K562 (cell line): ENCODE measurements at regions not wholly inside any gene's neighbourhood (a gene's known extent, or its start where the extent isn't known, plus 50 kb on each side); places are given as distances from the start of the nearest gene placed in this dataset.

ENCODE experiments used
- ATAC-seq: fragments of 200-7000 bp; cut with Tn5 transposase; 3 replicates; pipeline ENCODE4 v1.9.1; 2020; ENCODE audit warnings: moderate library complexity
- BruUV-seq: library from RNA; stranded (reverse); fragments of 400-500 nt; replicated peaks from 2 replicates; lab custom pipeline; 2021; lab: Mats Ljungman, UMichigan
- CTCF ChIA-PET: fragments of 300-600 bp; formaldehyde crosslinking; extraction: SDS; loops from one replicate; lab custom pipeline; 2021; ENCODE audit warnings: low intra/inter-chr PET ratio; lab: Yijun Ruan, JAX
- POLR2A ChIA-PET: fragments of 300-600, 350-650 bp; sonication (Branson Sonifier 250); formaldehyde crosslinking; extraction: SDS; loops from one replicate; lab custom pipeline; 2021; ENCODE audit warnings: antibody characterized with exemption, inconsistent platforms; lab: Yijun Ruan, JAX
- DNase-seq, 4 experiments: peaks; one replicate each; pipeline versions ENCODE4 v3.0.0 to v3.0.0-alpha.2; 2011 to 2018; ENCODE audit warnings: low spot score in 3 of 4, mixed read lengths in 3 of 4; ENCODE audit errors: extremely low read depth in 1 of 4
- FAIRE-seq: peaks from 2 replicates; lab custom pipeline; 2011; peaks lifted over from hg19 to GRCh38; lab: Jason Lieb, UNC
- H2AFZ ChIP-seq: 2 replicates; pipeline ENCODE4 v1.6.0; 2011; ENCODE audit warnings: low read depth, low read length, control low read depth, inconsistent platforms
- H3K27ac ChIP-seq: fragments of 200-600 bp; 3 replicates; pipeline ENCODE4 v1.8.0; 2011; ENCODE audit warnings: low read depth, mild to moderate bottlenecking, control low read depth, inconsistent platforms, low read length, moderate library complexity, mixed read lengths; ENCODE audit errors: extremely low read depth
- H3K27me3 ChIP-seq, 2 experiments: fragments of 300-600 bp in 1 of 2; 2 replicates in 1 of 2; 3 replicates in 1 of 2; pipeline versions ENCODE4 v1.6.0 to v1.8.0; 2011; ENCODE audit warnings: inconsistent platforms in 2 of 2, low read length in 2 of 2, mild to moderate bottlenecking in 1 of 2, mixed read lengths in 1 of 2, moderate library complexity in 1 of 2; ENCODE audit not compliant: control insufficient read depth in 2 of 2, insufficient read depth in 2 of 2
- H3K36me3 ChIP-seq: fragments of 300-600 bp; 3 replicates; pipeline ENCODE4 v1.8.0; 2011; ENCODE audit warnings: mild to moderate bottlenecking, low read length, inconsistent platforms; ENCODE audit not compliant: control insufficient read depth, insufficient read depth
- H3K4me1 ChIP-seq, 2 experiments: fragments of 200-600 bp in 1 of 2; replicated peaks in 1 of 2; 2 replicates in 1 of 2; 3 replicates in 1 of 2; pipeline versions ENCODE4 v1.5.1 to v1.8.0; 2011; ENCODE audit warnings: inconsistent platforms in 2 of 2, low read length in 2 of 2, mild to moderate bottlenecking in 1 of 2, mixed read lengths in 1 of 2, moderate library complexity in 1 of 2; ENCODE audit not compliant: control insufficient read depth in 2 of 2, insufficient read depth in 2 of 2
- H3K4me2 ChIP-seq: 2 replicates; pipeline ENCODE4 v1.6.1; 2011; ENCODE audit warnings: low read length, control low read depth, inconsistent platforms, mixed read lengths; ENCODE audit not compliant: insufficient read depth
- H3K4me3 ChIP-seq: fragments of 200-600 bp; sonication (generic), shearing (Covaris generic); 2 replicates; pipeline ENCODE4 v1.5.1; 2016; ENCODE audit warnings: control low read depth, inconsistent platforms
- H3K79me2 ChIP-seq: fragments of 200-600 bp; 3 replicates; pipeline ENCODE4 v1.8.0; 2011; ENCODE audit warnings: low read length, inconsistent platforms; ENCODE audit not compliant: control insufficient read depth, insufficient read depth
- H3K9ac ChIP-seq, 2 experiments: 2 replicates each; pipeline versions ENCODE4 v1.6.0 to v1.6.1; 2011; ENCODE audit warnings: low read depth in 2 of 2, low read length in 2 of 2, control low read depth in 1 of 2, inconsistent platforms in 1 of 2, mild to moderate bottlenecking in 1 of 2, mixed read lengths in 1 of 2; ENCODE audit not compliant: insufficient read depth in 1 of 2
- H3K9me1 ChIP-seq: one replicate; pipeline ENCODE4 v1.6.0; 2011; ENCODE audit warnings: inconsistent platforms, mild to moderate bottlenecking, low read length, moderate library complexity; ENCODE audit not compliant: control insufficient read depth, insufficient read depth
- H3K9me3 ChIP-seq: replicated peaks from 2 replicates; pipeline ENCODE4 v1.5.1; 2011; ENCODE audit warnings: low read depth, low read length, inconsistent platforms; ENCODE audit not compliant: control insufficient read depth, insufficient read depth
- H4K20me1 ChIP-seq: replicated peaks from 2 replicates; pipeline ENCODE4 v1.6.1; 2011; ENCODE audit warnings: low read length, inconsistent platforms, mixed read lengths; ENCODE audit not compliant: control insufficient read depth, insufficient read depth
- ASH1L ChIP-seq: fragments of 450-650 bp; IDR thresholded peaks from 2 replicates; pipeline ENCODE4 v1.6.1; 2018; ENCODE audit warnings: borderline replicate concordance, mild to moderate bottlenecking, low read depth; ENCODE audit not compliant: partially characterized antibody
- BRF1 ChIP-seq: IDR thresholded peaks from 3 replicates; pipeline ENCODE4 v1.6.1; 2011; ENCODE audit warnings: borderline replicate concordance, mild to moderate bottlenecking; ENCODE audit not compliant: insufficient read length; ENCODE audit errors: extremely low read depth
- GTF2F1 ChIP-seq: IDR thresholded peaks from 2 replicates; pipeline ENCODE4 v1.6.1; 2011; ENCODE audit warnings: low read depth, low read length, improper control_type of control experiment
- HDAC1 ChIP-seq, 2 experiments: fragments of 450-650 bp; IDR thresholded peaks; 2 replicates each; pipeline ENCODE4 v1.6.1; 2016 to 2017; ENCODE audit warnings: inconsistent platforms in 1 of 2, mild to moderate bottlenecking in 1 of 2, moderate library complexity in 1 of 2
- XRCC5 ChIP-seq: fragments of 200-400 bp; formaldehyde crosslinking; IDR thresholded peaks from 2 replicates; pipeline ENCODE4 v1.6.1; 2017; ENCODE audit warnings: low read depth, mild to moderate bottlenecking, low read length
- YBX1 ChIP-seq: fragments of 450-650 bp; IDR thresholded peaks from 2 replicates; pipeline ENCODE4 v1.7.1; 2016; ENCODE audit warnings: mild to moderate bottlenecking
- ZBTB1 ChIP-seq: sonication (generic); formaldehyde crosslinking; IDR thresholded peaks from 2 replicates; pipeline ENCODE4 v1.8.1; 2023; ENCODE audit warnings: missing genetic modification reagents, low read depth, mild to moderate bottlenecking, borderline replicate concordance
- ZNF23 ChIP-seq: fragments of 250-450 bp; sonication (Bioruptor Pico); IDR thresholded peaks from 2 replicates; pipeline ENCODE4 v1.4.0; 2020; ENCODE audit warnings: mild to moderate bottlenecking
- in situ Hi-C: fragments of 300-500 bp; cut with MboI; formaldehyde crosslinking; loops from 4 replicates; pipeline ENCODE4 v1.15.0; 2018; ENCODE audit warnings: inconsistent platforms, mixed read lengths
- intact Hi-C: fragments of 100-400 bp; cut with micrococcal nuclease; formaldehyde crosslinking; loops from 2 replicates; pipeline ENCODE4 v1.14.2; 2022
- TF ChIP-seq, protein P1 (sequence below): fragments of 250-450 bp; sonication (Bioruptor Pico); IDR thresholded peaks from 2 replicates; pipeline ENCODE4 v1.8.0; 2021; ENCODE audit warnings: borderline replicate concordance, mild to moderate bottlenecking, moderate library complexity; ENCODE audit not compliant: poor library complexity, severe bottlenecking

DNA sequence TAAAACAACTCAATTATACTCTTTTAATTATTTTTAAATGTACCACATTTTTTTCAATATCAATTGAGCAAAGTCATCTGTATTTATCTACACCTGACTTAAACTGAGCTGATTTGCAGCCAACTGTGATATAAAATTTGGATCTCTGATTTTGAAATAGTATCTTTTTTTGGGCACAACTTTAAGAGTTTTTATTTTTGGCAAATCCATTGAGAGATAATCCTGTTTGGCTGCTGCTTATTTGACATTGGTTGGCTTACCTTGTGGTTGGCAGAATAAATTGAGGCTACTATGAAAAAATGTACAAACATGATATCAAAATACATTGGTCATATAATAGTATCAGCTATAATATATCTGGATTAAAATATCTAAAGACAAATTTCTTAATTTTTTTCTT lies 656.0 kb upstream of the NDST4 start:
- Histone ChIP-seq H3K4me1 (no peaks in the 10 kb centered on the region), H3K9me3 (no peaks in the 10 kb centered on the region), H3K79me2 (no peaks in the 10 kb centered on the region), H3K27ac (no peak overlapping the region), H3K36me3 (no peaks in the 10 kb centered on the region), H4K20me1 (no peaks in the 10 kb centered on the region), H2AFZ (no peak overlapping the region), H3K27me3 (no peaks in the 10 kb centered on the region), H3K9me1 (no peaks in the 10 kb centered on the region), H3K9ac (no peak overlapping the region), H3K4me2 (no peak overlapping the region), H3K4me3 (no peak overlapping the region)
- no peak for DNase-seq
- TF ChIP-seq XRCC5 (no peak), BRF1 (no peak), ZBTB1 (CRISPR knock-in tag) (no peak), YBX1 (no peak), ASH1L (no peak), ZNF23 (no peak), HDAC1 (IDR thresholded peaks at IDR 0.05) (no peak), GTF2F1 (no peak)
- TF ChIP-seq, protein P1, sequence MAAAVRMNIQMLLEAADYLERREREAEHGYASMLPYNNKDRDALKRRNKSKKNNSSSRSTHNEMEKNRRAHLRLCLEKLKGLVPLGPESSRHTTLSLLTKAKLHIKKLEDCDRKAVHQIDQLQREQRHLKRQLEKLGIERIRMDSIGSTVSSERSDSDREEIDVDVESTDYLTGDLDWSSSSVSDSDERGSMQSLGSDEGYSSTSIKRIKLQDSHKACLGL (CRISPR knock-in tag) = no peak
- in situ Hi-C loops = no loop called here
- BruUV-seq = no TSS peak
- intact Hi-C loops = no loop called here
- CTCF ChIA-PET = no interaction called here
- ATAC-seq = no peak
- POLR2A ChIA-PET = no interaction called here
- no peak for FAIRE-seq
